PC-9 (cell line): ENCODE measurements at regions not wholly inside any gene's neighbourhood (a gene's known extent, or its start where the extent isn't known, plus 50 kb on each side); places are given as distances from the start of the nearest gene placed in this dataset.

Experiments used
- BruUV-seq: library from RNA; stranded (reverse); fragments of 400-500 nt; replicated peaks from 2 replicates; lab custom pipeline; 2021; lab: Mats Ljungman, UMichigan
- CTCF ChIA-PET: fragments of 300-600 bp; sonication (Branson Sonifier 250); formaldehyde crosslinking; loops from one replicate; lab custom pipeline; 2022; ENCODE audit warnings: antibody characterized with exemption; lab: Charles Lee
- POLR2A ChIA-PET: fragments of 300-600 bp; sonication (Branson Sonifier 250); formaldehyde crosslinking; loops from one replicate; lab custom pipeline; 2022; ENCODE audit warnings: antibody characterized with exemption; ENCODE audit not compliant: unreplicated experiment; lab: Charles Lee
- DNase-seq, 2 experiments: peaks; one replicate each; pipeline versions ENCODE4 v3.0.0 to v3.0.0-alpha.2; 2015 to 2022; ENCODE audit warnings: mixed read lengths in 1 of 2
- H2AFZ ChIP-seq: fragments of 200-600 bp; sonication (generic); 2 replicates; pipeline ENCODE4 v1.8.1; 2017; ENCODE audit warnings: antibody characterized with exemption
- H3F3A ChIP-seq: fragments of 200-600 bp; sonication (generic); 2 replicates; pipeline ENCODE4 v1.8.1; 2017; ENCODE audit warnings: antibody characterized with exemption, mild to moderate bottlenecking, low read depth; ENCODE audit not compliant: insufficient read depth
- H3K27ac ChIP-seq: fragments of 200-600 bp; sonication (generic); 2 replicates; pipeline ENCODE4 v1.6.1; 2016; ENCODE audit warnings: mixed run types
- H3K27me3 ChIP-seq: fragments of 200-600 bp; sonication (generic); 2 replicates; pipeline ENCODE4 v1.6.1; 2016; ENCODE audit warnings: low read depth, mixed run types; ENCODE audit not compliant: insufficient read depth
- H3K36me3 ChIP-seq: fragments of 200-600 bp; sonication (generic); 2 replicates; pipeline ENCODE4 v1.6.1; 2016; ENCODE audit warnings: low read depth, mixed run types
- H3K4me1 ChIP-seq: fragments of 200-600 bp; sonication (generic); replicated peaks from 2 replicates; pipeline ENCODE4 v1.6.1; 2016; ENCODE audit warnings: mixed run types; ENCODE audit not compliant: insufficient read depth
- H3K4me2 ChIP-seq: fragments of 200-600 bp; sonication (generic); 2 replicates; pipeline ENCODE4 v1.6.1; 2017; ENCODE audit warnings: mixed run types
- H3K4me3 ChIP-seq: fragments of 200-600 bp; sonication (generic); 2 replicates; pipeline ENCODE4 v1.6.1; 2016; ENCODE audit warnings: mixed run types
- H3K79me2 ChIP-seq: fragments of 200-600 bp; sonication (generic); 2 replicates; pipeline ENCODE4 v1.6.1; 2017; ENCODE audit warnings: low read depth, mixed run types
- H3K9me2 ChIP-seq: fragments of 200-600 bp; sonication (generic); 2 replicates; pipeline ENCODE4 v1.8.1; 2017; ENCODE audit warnings: mild to moderate bottlenecking; ENCODE audit not compliant: insufficient read depth
- H3K9me3 ChIP-seq: fragments of 200-600 bp; sonication (generic); 2 replicates; pipeline ENCODE4 v1.8.1; 2016; ENCODE audit warnings: low read depth; ENCODE audit not compliant: insufficient read depth
- H4K20me1 ChIP-seq: fragments of 200-600 bp; sonication (generic); 2 replicates; pipeline ENCODE4 v1.8.1; 2017; ENCODE audit not compliant: insufficient read depth
- EZH2 ChIP-seq: fragments of 200-600 bp; sonication (generic); IDR thresholded peaks from 2 replicates; pipeline ENCODE4 v1.8.0; 2017; ENCODE audit warnings: antibody characterized with exemption, low read depth
- intact Hi-C: fragments of 100-400 bp; cut with micrococcal nuclease; formaldehyde crosslinking; loops from one replicate; pipeline ENCODE4 v1.10.0; 2022; ENCODE audit not compliant: unreplicated experiment
- TF ChIP-seq, protein P1 (sequence below): fragments of 200-600 bp; sonication (generic); conservative IDR thresholded peaks from 2 replicates; pipeline ENCODE4 v1.6.1; 2017; ENCODE audit warnings: mixed run types, antibody characterized with exemption, mild to moderate bottlenecking, moderate library complexity

DNA sequence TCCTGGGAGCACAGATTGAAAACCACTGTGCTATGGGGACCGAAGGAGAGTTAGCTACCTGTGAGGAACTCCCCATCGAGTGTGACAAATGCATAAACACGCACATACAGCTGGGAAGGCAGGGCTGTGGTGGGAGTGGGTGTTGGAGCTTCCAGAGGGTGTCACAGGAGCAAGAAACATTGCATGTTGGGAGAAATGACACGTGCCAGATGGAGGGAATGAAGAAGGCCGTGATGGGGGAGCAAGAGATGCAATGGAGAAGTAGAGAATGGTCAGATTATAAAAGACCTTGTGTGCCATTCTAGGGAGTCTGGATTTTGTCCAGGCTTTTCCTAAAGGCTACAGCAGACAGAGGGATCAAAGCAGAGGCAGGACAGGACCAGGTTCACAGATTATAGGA, 91.1 kb upstream of the NDUFV2 start:
- ChIA-PET CTCF (no interaction called here), POLR2A (no interaction called here)

DNA sequence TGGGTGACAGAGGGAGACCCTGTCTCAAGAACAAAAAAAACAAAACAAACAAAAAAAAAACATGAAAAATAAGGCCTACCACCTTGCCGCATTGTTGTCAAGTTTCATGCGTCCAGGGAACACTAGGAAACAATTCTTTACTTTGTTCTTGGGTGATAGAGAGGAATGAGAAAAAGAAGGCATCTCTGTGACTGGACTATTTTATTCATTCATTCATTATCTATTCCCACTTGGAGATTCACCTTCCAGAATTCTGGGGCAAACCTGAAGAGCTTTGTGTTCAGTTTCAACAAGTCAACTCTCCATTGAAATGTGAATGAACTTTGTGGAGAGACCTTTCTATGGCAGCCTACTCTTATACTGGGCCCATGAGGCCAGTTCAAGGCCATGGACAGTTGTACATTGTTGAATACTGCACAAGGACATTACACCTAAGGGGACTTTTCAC, 88.5 kb upstream of the NDUFV2 start:
- Histone ChIP-seq H3F3A (peaks cover 25% of the 10 kb centered on the region), H3K4me2 (no peak overlapping the region), H4K20me1 (no peaks in the 10 kb centered on the region), H3K4me1 (peaks cover 31% of the 10 kb centered on the region), H3K9me3 (no peaks in the 10 kb centered on the region), H3K4me3 (no peak overlapping the region), H3K27ac (no peak overlapping the region), H3K9me2 (no peaks in the 10 kb centered on the region), H3K27me3 (no peaks in the 10 kb centered on the region), H2AFZ (no peak overlapping the region), H3K36me3 (no peaks in the 10 kb centered on the region), H3K79me2 (no peaks in the 10 kb centered on the region)
- CTCF ChIA-PET: no interaction called here
- BruUV-seq: no TSS peak
- POLR2A ChIA-PET: no interaction called here
- no peak for DNase-seq
- no peak for TF ChIP-seq EZH2
- TF ChIP-seq, protein P1, sequence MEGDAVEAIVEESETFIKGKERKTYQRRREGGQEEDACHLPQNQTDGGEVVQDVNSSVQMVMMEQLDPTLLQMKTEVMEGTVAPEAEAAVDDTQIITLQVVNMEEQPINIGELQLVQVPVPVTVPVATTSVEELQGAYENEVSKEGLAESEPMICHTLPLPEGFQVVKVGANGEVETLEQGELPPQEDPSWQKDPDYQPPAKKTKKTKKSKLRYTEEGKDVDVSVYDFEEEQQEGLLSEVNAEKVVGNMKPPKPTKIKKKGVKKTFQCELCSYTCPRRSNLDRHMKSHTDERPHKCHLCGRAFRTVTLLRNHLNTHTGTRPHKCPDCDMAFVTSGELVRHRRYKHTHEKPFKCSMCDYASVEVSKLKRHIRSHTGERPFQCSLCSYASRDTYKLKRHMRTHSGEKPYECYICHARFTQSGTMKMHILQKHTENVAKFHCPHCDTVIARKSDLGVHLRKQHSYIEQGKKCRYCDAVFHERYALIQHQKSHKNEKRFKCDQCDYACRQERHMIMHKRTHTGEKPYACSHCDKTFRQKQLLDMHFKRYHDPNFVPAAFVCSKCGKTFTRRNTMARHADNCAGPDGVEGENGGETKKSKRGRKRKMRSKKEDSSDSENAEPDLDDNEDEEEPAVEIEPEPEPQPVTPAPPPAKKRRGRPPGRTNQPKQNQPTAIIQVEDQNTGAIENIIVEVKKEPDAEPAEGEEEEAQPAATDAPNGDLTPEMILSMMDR: no peak
- intact Hi-C loops: no loop called here

More for the DNA sequence above, 91.1 kb upstream of the NDUFV2 start:
- DNase-seq: no peak
- BruUV-seq: no TSS peak
- H3K27me3 ChIP-seq: no peaks in the 10 kb centered on the region
- peaks cover 1% of the 10 kb centered on the region; the same call in 1 of the 2 replicates for H3F3A ChIP-seq
- no peaks in the 10 kb centered on the region for H3K79me2 ChIP-seq
- no peak overlapping the region for H3K4me2 ChIP-seq
- H3K9me3 ChIP-seq: no peaks in the 10 kb centered on the region
- no peaks in the 10 kb centered on the region for H3K9me2 ChIP-seq
- H3K36me3 ChIP-seq: no peaks in the 10 kb centered on the region
- H3K27ac ChIP-seq: no peak overlapping the region
- no peaks in the 10 kb centered on the region for H4K20me1 ChIP-seq
- no peak overlapping the region for H3K4me3 ChIP-seq
- H3K4me1 ChIP-seq: peaks cover 8% of the 10 kb centered on the region
- H2AFZ ChIP-seq: no peak overlapping the region
- TF ChIP-seq, protein P1: no peak
- TF ChIP-seq EZH2: no peak
- intact Hi-C loops: no loop called here

DNA sequence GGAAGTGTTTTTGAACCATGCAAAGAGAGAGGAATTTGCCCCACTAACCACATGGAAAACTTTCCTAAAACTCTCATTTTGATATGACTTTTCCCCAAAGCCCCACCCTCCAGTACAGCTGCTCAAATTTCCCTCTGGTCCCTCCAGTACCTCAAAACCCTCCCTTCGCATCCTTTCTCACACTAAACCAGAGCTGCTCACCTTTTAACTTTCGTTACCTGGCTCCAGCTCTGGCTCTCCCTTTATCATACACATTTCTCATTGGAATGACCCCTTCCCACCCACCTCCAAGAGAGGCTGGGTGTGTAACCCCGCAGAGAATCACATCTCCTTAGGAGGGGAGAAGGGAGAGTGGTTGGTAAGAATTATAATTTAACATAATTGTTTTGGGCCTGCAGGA, 86.8 kb upstream of the NDUFV2 start:
- no peak for TF ChIP-seq EZH2
- TF ChIP-seq, protein P1: no peak
- H3K9me2 ChIP-seq: no peaks in the 10 kb centered on the region
- H3K27ac ChIP-seq: no peak overlapping the region
- H2AFZ ChIP-seq: no peak overlapping the region
- H3K4me1 ChIP-seq: peaks cover 35% of the 10 kb centered on the region
- H3K9me3 ChIP-seq: no peaks in the 10 kb centered on the region; the same call in 1 of the 2 replicates
- POLR2A ChIA-PET: no interaction called here
- no peak for DNase-seq
- H4K20me1 ChIP-seq: no peaks in the 10 kb centered on the region
- no TSS peak for BruUV-seq
- no peak overlapping the region for H3K4me3 ChIP-seq
- peaks cover 28% of the 10 kb centered on the region for H3F3A ChIP-seq
- intact Hi-C loops: no loop called here
- no peaks in the 10 kb centered on the region for H3K27me3 ChIP-seq
- no peak overlapping the region for H3K4me2 ChIP-seq
- CTCF ChIA-PET: no interaction called here
- H3K36me3 ChIP-seq: no peaks in the 10 kb centered on the region
- H3K79me2 ChIP-seq: no peaks in the 10 kb centered on the region
